Spleen (tissue), 11 donors: ENCODE measurements at regions not wholly inside any gene's neighbourhood (a gene's known extent, or its start where the extent isn't known, plus 50 kb on each side); places are given as distances from the start of the nearest gene placed in this dataset.
"Not testable (repeated sequence)": the region's sequence is repeated elsewhere in the genome, so short reads cannot be mapped to it uniquely, and the experiment has no call there.

ENCODE experiments used
- DNase-seq: peaks from one replicate; pipeline ENCODE4 v3.0.0-alpha.2; 2020
- H3K27ac ChIP-seq, 8 donors: fragments of 200-600 bp; sonication (generic) in 7 of 8; 1 replicate in 4 of 8; 2 replicates in 4 of 8; pipeline versions ENCODE4 v1.5.0 to v1.8.0; 2016 to 2021; ENCODE audit warnings: inconsistent platforms in 4 of 8, mild to moderate bottlenecking in 4 of 8, moderate library complexity in 1 of 8
- H3K27me3 ChIP-seq, 7 donors: fragments of 200-600 bp; sonication (generic) in 6 of 7; replicated peaks in 1 of 7; 1 replicate in 4 of 7; 2 replicates in 3 of 7; pipeline versions ENCODE4 v1.5.0 to v1.8.0; 2016 to 2021; ENCODE audit warnings: inconsistent platforms in 3 of 7, mild to moderate bottlenecking in 1 of 7
- H3K36me3 ChIP-seq, 6 donors: fragments of 200-600 bp; sonication (generic) in 5 of 6; 1 replicate in 4 of 6; 2 replicates in 2 of 6; pipeline versions ENCODE4 v1.5.0 to v1.8.0; 2016 to 2021; ENCODE audit warnings: inconsistent platforms in 2 of 6
- H3K4me1 ChIP-seq, 6 donors: fragments of 200-600 bp; sonication (generic) in 5 of 6; 1 replicate in 3 of 6; 2 replicates in 3 of 6; pipeline versions ENCODE4 v1.5.0 to v1.8.0; 2016 to 2021; ENCODE audit warnings: inconsistent platforms in 3 of 6
- H3K4me3 ChIP-seq, 8 donors: fragments of 200-600 bp; sonication (generic) in 7 of 8; 1 replicate in 4 of 8; 2 replicates in 4 of 8; pipeline versions ENCODE4 v1.5.0 to v1.8.0; 2016 to 2021; ENCODE audit warnings: inconsistent platforms in 4 of 8, mild to moderate bottlenecking in 4 of 8, moderate library complexity in 2 of 8
- H3K9me3 ChIP-seq, 8 donors: fragments of 200-600 bp; sonication (generic) in 7 of 8; 1 replicate in 4 of 8; 2 replicates in 4 of 8; pipeline versions ENCODE4 v1.5.0 to v1.8.0; 2016 to 2021; ENCODE audit warnings: inconsistent platforms in 4 of 8
- CTCF ChIP-seq, 11 experiments: fragments of 200-600 bp in 7 of 11; fragments of 450-650 bp in 4 of 11; sonication (generic) in 4 of 11; IDR thresholded peaks in 8 of 11; conservative IDR thresholded peaks in 3 of 11; 1 replicate in 7 of 11; 2 replicates in 4 of 11; pipeline versions ENCODE4 v1.4.0 to v1.8.0; 2016 to 2021; ENCODE audit warnings: antibody characterized with exemption in 11 of 11, inconsistent platforms in 4 of 11, mild to moderate bottlenecking in 1 of 11
- POLR2A ChIP-seq, 3 donors: fragments of 450-650 bp; IDR thresholded peaks; one replicate each; pipeline ENCODE4 v1.5.1; 2017; ENCODE audit warnings: antibody characterized with exemption in 3 of 3, mild to moderate bottlenecking in 1 of 3
- POLR2AphosphoS5 ChIP-seq, 3 donors: sonication (generic); formaldehyde crosslinking; IDR thresholded peaks; one replicate each; pipeline ENCODE4 v1.5.1; 2017; ENCODE audit warnings: antibody characterized with exemption in 3 of 3
- WGBS, 5 donors: extraction: QIAGEN DNeasy Blood & Tissue Kit in 3 of 5; methylation state at CpG; one replicate each; pipeline versions ENCODE4 v1.1.5 to v1.1.7; 2013 to 2018; 5-methylcytosine and 5-hydroxymethylcytosine counted together
- intact Hi-C: fragments of 100-400 bp; cut with DNase I; formaldehyde crosslinking; loops from one replicate; pipeline ENCODE4 v1.15.0; 2023; ENCODE audit warnings: low total_unique reads
- donor health status: healthy with polysubstance abuse.
- donor health status: DM: no; HTN: no; CAD: no; lungs with moderate emphysema.
- donor health status: DM: no; HTN: no; CAD: no.
- donor health status: Bipolar disorder and iron deficiency.
- donor health status: healthy.
- donor health status: DM: no; HTN: no; CAD: no.
- donor health status: DM: yes; HTN: yes; CAD: no.

DNA sequence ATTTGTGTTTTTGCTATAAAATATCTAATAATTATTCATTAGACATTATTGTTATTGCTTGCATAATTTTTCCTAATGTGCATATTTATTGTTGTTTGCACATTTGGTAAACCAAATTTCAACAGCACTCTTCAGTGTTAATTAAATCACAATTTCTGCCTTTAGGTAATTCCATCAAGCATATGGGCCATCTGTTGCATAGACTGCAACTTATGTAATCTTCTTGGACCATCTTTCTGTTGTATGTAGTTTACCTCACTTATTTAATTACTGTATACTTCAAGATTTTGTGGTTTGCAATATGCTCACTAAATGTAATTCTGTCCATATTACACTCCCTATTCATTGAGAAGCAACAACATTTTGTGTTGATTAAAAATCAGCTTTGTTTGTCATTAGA is 1360.1 kb downstream of the REEP3 start:
- H3K27me3 ChIP-seq, result no peaks in the 10 kb centered on the region
- no peaks in the 10 kb centered on the region for H3K36me3 ChIP-seq
- no peak for DNase-seq
- H3K4me3 ChIP-seq, result no peak overlapping the region
- intact Hi-C loops, result no loop called here
- TF ChIP-seq CTCF (IDR thresholded peaks at IDR 0.05 in 8 of 11, conservative IDR thresholded peaks at IDR 0.05 in 3 of 11) (no peak), POLR2AphosphoS5 (IDR thresholded peaks at IDR 0.05) (no peak), POLR2A (IDR thresholded peaks at IDR 0.05) (no peak)
- H3K27ac ChIP-seq, result no peak overlapping the region
- H3K9me3 ChIP-seq, result peaks cover 0 to 4% (median 0%) of the 10 kb centered on the region in 8 donors
- H3K4me1 ChIP-seq, result no peaks in the 10 kb centered on the region

GRCh38 chr10:64896582-64896981 is 1375.4 kb downstream of the REEP3 start:
- TF ChIP-seq POLR2AphosphoS5 (IDR thresholded peaks at IDR 0.05) (no peak), CTCF (IDR thresholded peaks at IDR 0.05 in 8 of 11, conservative IDR thresholded peaks at IDR 0.05 in 3 of 11) (no peak), POLR2A (IDR thresholded peaks at IDR 0.05) (no peak)
- H3K9me3 ChIP-seq, result peaks cover 0 to 62% (median 45%) of the 10 kb centered on the region in 8 donors
- 81 to 94% (median 93%) methylated on average over 1 of the region's 1 CpG for WGBS, 5 donors

GRCh38 chr10:64906311-64906710 is 1385.1 kb downstream of the REEP3 start:
- H3K4me3 ChIP-seq, intact Hi-C loops, H3K9me3 ChIP-seq, H3K27me3 ChIP-seq, H3K36me3 ChIP-seq, H3K4me1 ChIP-seq, H3K27ac ChIP-seq, DNase-seq: not testable (repeated sequence)
- 16 to 28% (median 25%) methylated on average over 2 of the region's 2 CpGs for WGBS, 5 donors

More at GRCh38 chr10:64896582-64896981, 1375.4 kb downstream of the REEP3 start:
- Histone ChIP-seq H3K27ac (no peak overlapping the region), H3K27me3 (no peaks in the 10 kb centered on the region), H3K36me3 (no peaks in the 10 kb centered on the region), H3K4me3 (no peak overlapping the region), H3K4me1 (no peaks in the 10 kb centered on the region)
- intact Hi-C loops, result no loop called here
- DNase-seq, result no peak

- Histone ChIP-seq H3K27ac (peak overlapping the region in 1 of 8 donors; percentile 16), H3K9me3 (peaks cover 0 to 44% (median 30%) of the 10 kb centered on the region in 8 donors)
- H3K36me3 ChIP-seq, H3K4me3 ChIP-seq, H3K27me3 ChIP-seq, intact Hi-C loops, H3K4me1 ChIP-seq: not testable (repeated sequence)
- WGBS, 5 donors, result 51 to 71% (median 58%) methylated on average over 18 to 21 of the region's 21 CpGs
- DNase-seq, result peak; percentile 42
Measured at GRCh38 chr10:64924306-64924705, 1403.1 kb downstream of the REEP3 start.

- H3K27ac ChIP-seq, result no peak overlapping the region
- TF ChIP-seq POLR2A (IDR thresholded peaks at IDR 0.05) (no peak), CTCF (IDR thresholded peaks at IDR 0.05 in 8 of 11, conservative IDR thresholded peaks at IDR 0.05 in 3 of 11) (no peak), POLR2AphosphoS5 (IDR thresholded peaks at IDR 0.05) (no peak)
- H3K4me1 ChIP-seq, result no peaks in the 10 kb centered on the region
- H3K9me3 ChIP-seq, result peaks cover 0 to 34% (median 17%) of the 10 kb centered on the region in 8 donors
- no peak for DNase-seq
- H3K36me3 ChIP-seq, result no peaks in the 10 kb centered on the region
- no peaks in the 10 kb centered on the region for H3K27me3 ChIP-seq
- no peak overlapping the region for H3K4me3 ChIP-seq
- intact Hi-C loops, result no loop called here
- WGBS, 5 donors, result 72 to 90% (median 82%) methylated on average over 2 of the region's 2 CpGs
Measured at GRCh38 chr10:64952042-64952441, 1430.8 kb downstream of the REEP3 start.
